ENCODE measurements at regions not wholly inside any gene's neighbourhood (a gene's known extent, or its start where the extent isn't known, plus 50 kb on each side); places are given as distances from the start of the nearest gene placed in this dataset.

- no peak for TF ChIP-seq CTCF (IDR thresholded peaks at IDR 0.05)
- no peak for TF ChIP-seq ZFX (IDR thresholded peaks at IDR 0.05; ENCODE audit: borderline replicate concordance)
These were observed 186.6 kb upstream of the MEF2C start for GRCh38 chr5:89069591-89069990.
